ENCODE measurements at regions not wholly inside any gene's neighbourhood (a gene's known extent, or its start where the extent isn't known, plus 50 kb on each side); places are given as distances from the start of the nearest gene placed in this dataset.

DNA sequence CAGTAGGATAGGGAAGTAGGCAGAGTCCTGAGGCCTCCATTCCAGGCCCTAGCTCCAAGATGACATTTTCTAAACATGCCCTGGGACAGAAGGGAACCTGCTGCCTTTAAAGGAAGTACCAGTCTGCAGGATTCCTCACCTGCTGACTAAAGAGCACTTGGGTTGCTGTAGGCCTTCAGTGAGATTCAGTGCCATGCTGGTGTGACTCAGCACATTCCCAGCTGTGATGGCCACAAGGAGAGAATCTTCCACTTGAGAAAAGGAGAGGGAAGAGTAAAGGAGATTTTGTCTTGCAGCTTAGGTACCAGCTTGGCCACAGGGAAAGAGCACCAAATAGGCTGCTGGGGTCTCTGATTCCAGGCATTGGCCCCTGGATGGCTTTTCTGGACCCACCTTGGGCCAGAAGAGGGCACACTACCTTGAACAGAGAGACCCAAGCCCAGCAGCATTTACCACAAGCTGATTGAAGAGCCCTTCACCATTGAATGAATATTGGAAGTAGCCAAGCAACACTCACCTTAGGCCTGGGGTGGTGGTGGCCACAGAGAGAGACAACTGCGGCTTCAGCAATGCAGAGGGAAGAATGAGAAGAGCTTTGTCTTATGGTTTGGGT, 498.3 kb downstream of the KCNH5 start:
- DNase-seq (ENCODE audit: low read depth), result no peak

DNA sequence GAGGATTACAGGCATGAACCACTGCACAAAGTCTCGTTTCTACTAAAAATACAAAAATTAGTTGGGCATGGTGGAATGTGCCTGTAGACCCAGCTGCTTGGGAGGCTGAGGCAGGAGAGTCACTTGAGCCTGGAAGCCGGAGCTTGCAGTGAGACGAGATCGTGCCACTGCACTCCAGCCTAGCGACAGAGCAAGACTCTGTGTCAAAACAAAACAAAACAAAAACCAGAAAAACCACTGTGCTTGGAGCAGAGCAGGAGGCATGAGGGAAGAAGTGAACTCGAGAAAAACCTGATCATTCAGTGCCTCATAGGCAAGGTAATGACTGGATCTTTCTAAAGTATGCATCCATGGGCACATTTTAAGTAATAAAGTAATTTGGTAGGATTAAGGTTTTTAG, 487.8 kb downstream of the KCNH5 start:
- no peak for DNase-seq (ENCODE audit: low read depth)

DNA sequence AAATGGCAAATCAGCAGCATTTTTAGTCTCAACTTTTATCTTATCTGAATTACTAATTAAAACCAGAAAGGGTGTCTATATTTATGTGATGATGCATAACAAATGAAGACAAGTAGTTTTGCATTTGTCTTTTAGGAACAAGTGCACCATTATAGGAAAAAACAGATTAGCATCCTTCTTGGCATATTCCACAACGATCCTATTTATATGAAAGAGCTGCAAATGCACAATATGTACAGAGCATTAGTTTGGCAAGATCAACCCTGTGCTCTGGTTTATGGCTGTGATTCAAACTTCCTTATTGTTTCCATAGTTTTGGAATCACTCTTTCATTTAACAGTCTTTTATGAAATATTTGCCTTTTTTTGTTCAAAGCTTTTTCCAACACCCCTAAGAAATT, 486.8 kb downstream of the KCNH5 start:
- DNase-seq (ENCODE audit: low read depth), result no peak

DNA sequence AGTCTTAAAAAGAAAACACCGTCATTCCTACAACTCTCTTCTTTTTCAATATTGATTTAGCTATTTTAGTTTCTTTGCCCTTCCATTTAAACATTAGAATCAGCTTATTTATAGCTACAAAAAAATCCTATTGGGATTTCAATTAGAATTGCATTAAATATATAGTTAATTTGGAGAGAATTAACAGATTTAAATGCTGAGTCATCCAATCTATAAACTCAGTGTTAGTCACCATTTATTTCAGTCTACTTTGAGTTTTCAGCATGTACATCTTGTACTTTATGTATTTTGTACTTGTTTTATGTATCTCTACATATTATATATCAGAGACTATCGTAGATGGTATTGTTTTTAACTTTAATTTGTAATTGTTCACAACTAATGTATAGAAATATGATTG, 460.0 kb downstream of the KCNH5 start:
- no peak for DNase-seq (ENCODE audit: low read depth)

DNA sequence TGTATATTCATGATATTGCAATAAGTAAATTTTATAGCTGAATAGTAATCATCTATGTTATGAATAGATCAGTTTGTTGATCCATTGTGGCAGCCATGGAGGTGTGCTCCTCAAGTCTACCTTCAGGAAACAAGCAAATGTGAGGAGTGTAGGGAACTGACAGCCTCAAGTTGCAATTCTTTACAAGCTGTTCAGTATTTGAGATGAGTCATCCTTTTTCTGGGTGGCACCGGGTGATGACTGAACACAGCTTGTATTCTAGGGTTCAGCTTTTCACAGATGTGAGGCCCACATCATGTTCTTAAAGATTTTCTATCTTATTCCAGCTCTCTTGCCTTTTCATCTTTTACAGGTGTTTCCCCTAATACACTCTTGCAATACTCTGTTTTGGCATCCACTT, 452.4 kb downstream of the KCNH5 start:
- DNase-seq (ENCODE audit: low read depth), result no peak

DNA sequence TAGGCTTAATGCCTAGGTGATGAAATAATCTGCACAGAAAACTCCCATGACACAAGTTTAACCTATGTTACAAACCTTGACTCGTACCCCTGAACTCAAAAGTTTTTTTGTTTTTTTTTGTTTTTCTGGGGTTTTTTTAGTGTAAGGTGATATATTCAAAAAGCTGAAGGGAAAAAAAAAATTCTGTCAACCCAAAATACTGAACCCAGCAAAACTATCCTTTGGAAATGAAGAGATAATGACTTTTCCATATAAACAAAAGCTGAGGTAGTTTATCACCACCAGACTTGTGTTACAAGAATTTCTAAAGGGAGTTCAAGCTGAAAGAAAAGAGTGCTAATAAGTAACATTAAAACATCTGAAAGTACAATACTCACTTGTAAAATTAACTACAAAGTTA, 448.1 kb downstream of the KCNH5 start:
- DNase-seq (ENCODE audit: low read depth), result no peak

DNA sequence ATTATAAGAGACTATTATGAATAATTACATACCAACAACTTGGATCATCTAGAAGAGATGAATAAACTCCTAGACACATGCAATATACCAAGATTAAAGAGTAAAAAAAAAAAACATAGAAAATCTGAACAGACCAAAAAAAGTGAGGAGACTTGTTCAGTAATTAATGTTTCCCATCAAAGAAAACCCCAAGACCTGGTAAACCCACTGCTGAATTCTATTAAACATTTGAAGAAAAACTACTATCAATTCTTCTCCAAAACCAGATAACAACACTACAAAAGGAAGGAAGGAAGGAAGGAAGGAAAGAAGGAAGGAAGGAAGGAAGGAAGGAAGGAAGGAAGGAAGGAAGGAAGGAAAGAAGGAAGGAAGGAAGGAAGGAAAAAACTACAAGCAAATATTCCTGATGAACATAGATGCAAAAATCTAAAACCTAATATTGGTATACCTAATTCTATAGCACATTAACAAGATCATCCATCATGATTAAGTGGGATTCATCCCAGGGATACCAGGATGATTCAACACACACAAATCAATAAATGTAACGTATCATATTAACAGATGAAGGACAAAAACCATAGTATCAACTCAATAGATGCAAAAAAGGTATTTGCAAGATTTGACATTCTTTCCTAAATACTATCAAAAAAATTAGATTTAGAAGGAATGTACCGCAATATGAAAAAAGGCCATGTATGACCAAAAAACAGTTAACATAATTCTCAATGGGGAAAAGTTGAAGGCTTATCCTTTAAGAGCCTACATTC, 445.5 kb downstream of the KCNH5 start:
- DNase-seq (ENCODE audit: low read depth), result no peak

DNA sequence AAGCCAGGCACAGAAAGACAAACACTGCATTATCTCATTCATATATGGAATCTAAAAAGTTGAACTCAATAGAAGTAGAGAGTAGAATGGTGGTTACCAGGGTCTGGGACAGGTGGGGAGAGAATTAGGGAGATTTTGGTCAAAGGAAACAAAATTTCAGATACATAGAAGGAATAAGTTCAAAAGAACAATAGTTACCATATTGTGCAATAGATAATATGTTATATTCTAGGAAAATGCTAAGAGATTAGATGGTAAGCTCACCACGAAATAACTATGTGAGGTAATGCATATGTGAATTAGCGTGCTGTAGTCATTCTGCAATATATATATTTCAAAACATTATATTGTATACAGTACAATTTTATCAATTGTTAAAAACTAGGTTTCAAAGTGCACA, 442.5 kb downstream of the KCNH5 start:
- no peak for DNase-seq (ENCODE audit: low read depth)

DNA sequence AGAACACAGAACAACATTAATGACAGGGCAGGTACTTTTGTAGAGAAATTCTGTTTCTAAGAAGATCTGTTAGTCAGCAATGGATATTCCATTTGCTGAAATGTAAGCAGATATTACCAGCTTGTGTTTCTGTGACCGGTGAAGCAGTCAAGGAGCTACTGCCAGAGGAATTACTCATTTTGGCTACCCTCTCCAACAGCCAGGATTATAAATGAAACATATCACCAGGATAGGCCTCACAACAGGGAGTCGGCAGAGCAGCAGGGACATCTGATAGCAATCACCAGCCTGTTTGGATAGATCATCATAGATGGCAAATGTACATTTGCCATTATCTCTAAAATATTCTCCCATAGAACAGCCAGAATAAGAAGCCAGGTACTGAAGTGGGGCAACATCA, 440.7 kb downstream of the KCNH5 start:
- no peak for DNase-seq (ENCODE audit: low read depth)

DNA sequence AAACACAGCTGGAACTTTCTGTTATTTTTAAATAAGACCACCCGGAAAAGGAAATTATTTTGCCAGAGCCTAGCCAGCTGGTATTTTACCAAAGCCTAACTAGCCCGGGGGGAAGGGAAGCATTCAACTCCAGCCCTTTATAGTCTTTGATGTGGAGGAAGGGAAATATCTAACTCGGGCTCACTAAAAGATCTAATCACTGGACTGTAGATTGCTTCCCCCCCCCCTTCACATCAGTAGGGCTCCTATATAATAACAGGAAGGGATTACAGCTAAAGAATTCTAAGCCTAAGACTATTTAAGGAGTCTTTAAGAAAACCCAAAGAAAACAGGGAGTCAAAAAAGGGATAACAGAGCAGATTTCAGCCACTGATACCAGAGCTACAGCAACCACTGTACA, 431.1 kb downstream of the KCNH5 start:
- DNase-seq (ENCODE audit: low read depth), result no peak

DNA sequence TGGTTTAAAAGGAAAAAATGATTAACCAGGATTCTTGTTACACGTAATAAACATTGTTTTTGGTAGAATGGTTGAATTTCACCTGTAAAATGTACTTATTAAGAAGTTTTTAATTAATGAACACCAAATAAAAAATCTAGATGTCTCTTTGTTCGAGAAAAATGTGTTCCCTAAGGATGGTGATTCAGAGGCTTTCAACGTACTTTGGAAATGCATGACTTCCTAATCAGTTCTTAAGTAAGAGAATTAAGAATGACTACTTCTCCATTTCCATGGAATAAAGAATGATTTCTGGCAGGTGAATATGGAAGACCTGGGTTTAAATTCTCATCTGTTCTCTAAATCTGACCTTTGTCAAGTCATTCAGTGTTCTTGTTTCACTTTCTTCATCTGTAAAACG, 428.6 kb downstream of the KCNH5 start:
- no peak for DNase-seq (ENCODE audit: low read depth)

DNA sequence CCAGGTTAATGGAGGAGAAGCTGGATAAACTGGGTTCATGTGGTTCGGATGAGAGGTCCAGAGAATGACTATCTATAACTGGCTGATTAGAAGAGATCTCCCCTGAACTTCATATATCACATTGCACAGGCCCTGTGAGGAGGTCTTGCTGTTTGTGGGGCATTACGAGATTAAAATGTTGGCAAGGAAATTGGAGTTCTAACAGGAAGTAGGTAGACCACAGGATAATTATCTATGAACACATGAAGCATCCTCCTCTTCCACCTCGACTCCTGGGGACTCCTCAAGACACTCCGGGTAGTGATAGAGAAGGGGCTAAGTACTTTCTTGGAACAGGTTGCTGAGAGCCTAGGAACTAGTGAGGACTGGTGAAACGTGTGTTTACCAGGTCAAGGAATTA, 418.8 kb downstream of the KCNH5 start:
- no peak for DNase-seq (ENCODE audit: low read depth)

DNA sequence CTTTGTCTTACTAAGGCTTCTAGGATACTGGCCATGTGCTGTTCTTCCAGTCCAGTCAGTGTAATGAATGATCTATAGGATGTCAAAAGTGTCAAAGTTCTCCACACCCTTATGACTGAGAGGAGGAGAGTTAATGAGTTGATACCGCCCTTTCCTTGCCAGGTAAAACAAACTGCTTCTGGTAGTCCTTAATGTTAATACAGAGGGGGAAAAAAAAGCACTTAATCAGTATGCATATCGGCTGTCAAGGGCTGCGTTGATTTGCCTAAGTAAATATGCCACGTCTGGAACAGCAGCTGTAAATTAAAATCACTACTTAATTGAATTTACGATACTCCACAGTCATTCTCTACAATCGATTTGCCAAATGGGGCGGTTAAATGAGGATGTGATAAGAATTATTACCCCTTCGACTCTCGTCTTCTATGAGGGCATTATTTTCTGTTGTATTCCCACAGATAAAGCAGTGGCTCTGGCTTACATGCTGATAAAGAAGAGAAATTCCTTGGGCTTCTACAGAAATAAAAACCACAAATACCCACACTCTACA, 416.0 kb downstream of the KCNH5 start:
- DNase-seq (ENCODE audit: low read depth), result no peak

DNA sequence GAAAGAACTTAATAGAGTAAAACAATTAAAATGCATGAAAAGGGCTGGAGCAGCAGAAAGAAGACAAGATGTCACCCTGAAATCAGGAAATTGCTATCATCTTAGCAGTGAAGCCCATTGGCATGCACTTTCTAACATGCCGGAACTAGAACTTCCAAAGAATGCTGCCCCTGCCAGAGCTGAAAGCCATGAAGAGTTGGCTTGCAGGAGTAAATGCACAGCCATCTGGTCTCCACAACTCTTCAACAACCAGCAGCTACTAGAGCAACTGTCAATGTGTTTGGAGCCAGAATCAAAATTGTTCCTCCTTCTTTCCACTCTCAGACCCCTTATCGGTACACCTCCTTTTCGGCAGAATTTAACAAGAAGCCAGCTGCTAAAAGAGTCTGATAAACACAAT, 414.1 kb downstream of the KCNH5 start:
- no peak for DNase-seq (ENCODE audit: low read depth)

DNA sequence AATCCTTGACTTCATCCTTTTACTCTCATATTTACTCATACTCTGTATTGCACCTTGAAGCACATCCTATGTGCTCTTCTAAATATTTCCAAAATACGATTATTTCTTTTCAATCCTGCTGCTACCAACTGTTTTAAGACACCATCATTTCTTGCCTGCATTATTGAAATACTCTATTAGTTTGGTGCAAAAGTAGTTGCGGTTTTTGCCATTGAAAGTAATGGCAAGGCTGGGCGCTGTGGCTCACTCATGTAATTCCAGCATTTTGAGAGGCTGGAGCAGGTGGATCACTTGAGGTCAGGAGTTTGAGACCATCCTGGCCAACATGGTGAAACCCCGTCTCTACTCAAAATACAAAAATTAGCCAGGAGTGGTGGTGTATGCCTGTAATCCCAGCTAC, 412.5 kb downstream of the KCNH5 start:
- DNase-seq (ENCODE audit: low read depth), result no peak

DNA sequence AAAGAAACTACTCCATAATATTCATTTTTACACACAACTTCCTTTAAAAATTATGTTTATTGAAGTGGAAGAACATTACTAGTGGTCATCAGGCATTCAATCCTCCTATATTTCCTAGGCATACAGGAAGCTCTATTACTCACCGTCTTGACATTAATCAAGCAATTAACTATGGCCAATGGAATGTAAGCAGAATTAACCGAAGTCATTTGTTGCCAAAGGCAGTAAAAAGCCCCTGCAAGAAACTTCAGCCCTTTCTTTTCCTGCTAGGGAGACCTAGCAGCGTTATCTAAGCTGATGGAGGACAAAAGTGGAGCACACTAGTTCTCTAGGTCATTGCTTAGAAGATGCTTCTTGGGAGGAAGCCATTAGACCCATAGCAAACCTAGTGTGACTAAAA, 399.6 kb downstream of the KCNH5 start:
- no peak for DNase-seq (ENCODE audit: low read depth)
